ENCODE measurements at regions not wholly inside any gene's neighbourhood (a gene's known extent, or its start where the extent isn't known, plus 50 kb on each side); places are given as distances from the start of the nearest gene placed in this dataset.
A peak's percentile ranks its signal among the peaks of the same experiment; 100 is the strongest.
"Not testable (repeated sequence)": the region's sequence is repeated elsewhere in the genome, so short reads cannot be mapped to it uniquely, and the experiment has no call there.

GRCh38 chr6:113067612-113068275 lies 720.6 kb downstream of the RFPL4B start:
- TF ChIP-seq POLR2A (IDR thresholded peaks at IDR 0.05; ENCODE audit: low read depth, low read length): no peak
- DNase-seq (ENCODE audit: insufficient read length, low spot score): no peak
- no peak for FAIRE-seq

- DNase-seq (ENCODE audit: insufficient read length, low spot score) (no peak), FAIRE-seq (no peak)
- TF ChIP-seq POLR2A (IDR thresholded peaks at IDR 0.05; ENCODE audit: low read depth, low read length): no peak
Measured at GRCh38 chr6:113068570-113068969, 721.4 kb downstream of the RFPL4B start.

GRCh38 chr6:113070681-113071080 lies 723.6 kb downstream of the RFPL4B start:
- FAIRE-seq: not testable (repeated sequence)

GRCh38 chr6:113073611-113074191 lies 726.6 kb downstream of the RFPL4B start:
- DNase-seq (ENCODE audit: insufficient read length, low spot score) (no peak), FAIRE-seq (peak; percentile 6)
- TF ChIP-seq POLR2A (IDR thresholded peaks at IDR 0.05; ENCODE audit: low read depth, low read length): no peak

More at GRCh38 chr6:113070681-113071080, 723.6 kb downstream of the RFPL4B start:
- not testable (repeated sequence) for DNase-seq (ENCODE audit: insufficient read length, low spot score)

- FAIRE-seq: no peak
- DNase-seq (ENCODE audit: insufficient read length, low spot score): no peak
- no peak for TF ChIP-seq POLR2A (IDR thresholded peaks at IDR 0.05; ENCODE audit: low read depth, low read length)
Measured at GRCh38 chr6:113076116-113076515, 729.0 kb downstream of the RFPL4B start.

GRCh38 chr6:113076816-113077215 lies 729.7 kb downstream of the RFPL4B start:
- DNase-seq (ENCODE audit: insufficient read length, low spot score) (no peak), FAIRE-seq (no peak)
- no peak for TF ChIP-seq POLR2A (IDR thresholded peaks at IDR 0.05; ENCODE audit: low read depth, low read length)

- FAIRE-seq (no peak), DNase-seq (ENCODE audit: insufficient read length, low spot score) (no peak)
- no peak for TF ChIP-seq POLR2A (IDR thresholded peaks at IDR 0.05; ENCODE audit: low read depth, low read length)
Measured at GRCh38 chr6:113077794-113078193, 730.7 kb downstream of the RFPL4B start.

DNA sequence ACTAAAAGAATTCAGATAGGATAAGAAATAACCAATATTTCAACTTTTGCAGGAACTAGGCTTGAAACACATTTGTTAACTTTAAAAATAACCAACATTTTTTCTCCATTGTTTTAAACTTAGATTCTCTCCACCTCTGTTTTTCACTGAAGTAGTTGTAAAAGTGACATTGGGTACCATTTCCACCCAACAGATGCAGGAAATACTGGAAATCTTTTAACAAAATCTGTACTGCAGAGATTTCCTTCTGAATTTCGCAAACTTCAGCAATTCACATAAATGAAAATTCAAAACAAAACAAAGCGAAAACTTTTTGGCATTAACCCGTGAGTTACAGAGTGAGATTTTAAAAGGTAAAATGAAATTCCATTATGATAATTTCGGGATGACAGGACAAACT lies 731.7 kb downstream of the RFPL4B start:
- FAIRE-seq (no peak), DNase-seq (ENCODE audit: insufficient read length, low spot score) (no peak)
- no peak for TF ChIP-seq POLR2A (IDR thresholded peaks at IDR 0.05; ENCODE audit: low read depth, low read length)

DNA sequence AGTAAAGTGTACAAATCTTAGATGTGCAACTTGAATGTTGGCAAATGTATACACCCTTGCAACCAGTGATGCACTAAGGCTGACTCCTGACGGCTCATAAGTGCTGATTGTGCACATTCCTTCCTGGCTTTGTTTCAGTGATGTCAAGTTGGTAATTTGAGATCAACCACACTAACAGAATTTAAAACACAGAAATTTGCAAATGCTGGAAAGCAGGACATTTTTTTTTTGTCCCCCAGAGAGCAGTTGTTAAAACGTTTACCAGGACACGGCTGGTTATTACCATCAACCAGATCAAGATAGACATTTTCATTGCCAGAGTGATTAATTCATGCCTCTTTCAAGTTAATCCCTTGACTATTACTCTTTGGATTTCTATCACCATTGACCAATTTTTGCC lies 735.6 kb downstream of the RFPL4B start:
- FAIRE-seq (no peak), DNase-seq (ENCODE audit: insufficient read length, low spot score) (no peak)
- TF ChIP-seq POLR2A (IDR thresholded peaks at IDR 0.05; ENCODE audit: low read depth, low read length): no peak

GRCh38 chr6:113083947-113084346 lies 736.8 kb downstream of the RFPL4B start:
- DNase-seq (ENCODE audit: insufficient read length, low spot score): no peak
- FAIRE-seq: no peak
- no peak for TF ChIP-seq POLR2A (IDR thresholded peaks at IDR 0.05; ENCODE audit: low read depth, low read length)

GRCh38 chr6:113089056-113089455 lies 741.9 kb downstream of the RFPL4B start:
- FAIRE-seq: no peak
- no peak for DNase-seq (ENCODE audit: insufficient read length, low spot score)
- no peak for TF ChIP-seq POLR2A (IDR thresholded peaks at IDR 0.05; ENCODE audit: low read depth, low read length)

DNA sequence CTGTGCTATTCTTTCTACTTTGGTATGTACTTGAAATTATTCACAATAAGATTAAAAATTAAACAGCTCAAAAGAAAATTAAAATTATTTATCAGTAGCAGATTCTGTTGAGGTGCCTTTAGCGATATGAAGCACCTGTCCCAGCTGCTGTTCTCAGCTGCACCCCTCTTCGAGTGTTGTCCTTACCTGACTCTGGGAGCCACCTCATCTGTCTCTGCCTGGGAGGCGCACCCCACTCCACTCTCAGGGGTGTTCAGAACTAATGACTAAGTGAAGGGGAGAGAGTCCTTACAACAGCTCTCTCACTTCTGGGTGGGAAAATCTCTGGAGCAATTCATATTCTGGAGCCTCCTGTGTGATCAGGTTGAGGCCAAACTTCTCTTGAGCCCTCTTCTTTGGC lies 745.7 kb downstream of the RFPL4B start:
- DNase-seq (ENCODE audit: insufficient read length, low spot score): no peak
- FAIRE-seq: no peak

GRCh38 chr6:113094779-113095178 lies 747.6 kb downstream of the RFPL4B start:
- no peak for DNase-seq (ENCODE audit: insufficient read length, low spot score)
- no peak for TF ChIP-seq POLR2A (IDR thresholded peaks at IDR 0.05; ENCODE audit: low read depth, low read length)
- no peak for FAIRE-seq

More for the DNA sequence above, 745.7 kb downstream of the RFPL4B start:
- TF ChIP-seq POLR2A (IDR thresholded peaks at IDR 0.05; ENCODE audit: low read depth, low read length): no peak

DNA sequence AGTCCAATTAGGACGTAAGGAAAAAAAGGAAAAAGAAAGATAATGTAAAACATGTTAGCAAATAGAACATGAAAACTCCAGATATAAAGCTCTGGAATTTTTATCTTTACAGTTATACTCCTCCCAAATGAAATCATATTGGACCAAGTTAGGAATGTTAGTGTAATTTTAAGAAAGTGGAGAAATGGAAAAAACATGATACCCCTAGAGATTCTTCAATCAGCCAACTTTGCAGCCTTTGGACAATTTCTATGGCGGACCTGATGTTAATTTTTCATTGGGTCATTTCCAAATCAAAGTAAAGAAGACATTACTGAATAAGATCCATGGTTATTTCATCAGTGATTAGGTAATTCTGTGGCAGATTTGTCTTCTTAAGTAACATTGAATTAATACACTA lies 748.7 kb downstream of the RFPL4B start:
- FAIRE-seq (no peak), DNase-seq (ENCODE audit: insufficient read length, low spot score) (no peak)
- no peak for TF ChIP-seq POLR2A (IDR thresholded peaks at IDR 0.05; ENCODE audit: low read depth, low read length)

DNA sequence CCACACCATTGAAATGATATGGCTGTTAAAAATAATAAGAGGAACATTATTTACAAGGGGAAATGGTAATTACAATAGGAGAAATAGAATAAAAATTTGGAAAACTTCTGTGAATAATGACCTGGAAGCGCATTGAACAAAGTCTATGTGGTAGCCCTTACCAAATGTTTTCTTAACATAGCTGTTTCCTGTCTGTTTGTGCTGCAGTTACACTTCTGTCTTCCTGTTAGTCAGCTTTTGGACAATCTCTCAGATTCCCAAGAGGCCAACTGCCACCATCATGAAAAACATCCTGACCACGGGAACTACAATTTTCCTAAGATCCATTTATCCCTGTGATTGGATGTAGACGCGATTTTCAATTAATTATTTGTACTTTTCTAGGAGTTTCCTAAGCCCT lies 754.4 kb upstream of the MARCKS start:
- no peak for DNase-seq (ENCODE audit: insufficient read length, low spot score)
- TF ChIP-seq POLR2A (IDR thresholded peaks at IDR 0.05; ENCODE audit: low read depth, low read length): no peak
- peak; percentile 68 for FAIRE-seq
